Transverse colon (tissue), 4 donors: ENCODE measurements at regions not wholly inside any gene's neighbourhood (a gene's known extent, or its start where the extent isn't known, plus 50 kb on each side); places are given as distances from the start of the nearest gene placed in this dataset.

Source experiments
- DNase-seq: peaks from one replicate; pipeline ENCODE4 v3.0.0-alpha.2; 2019
- H3K27ac ChIP-seq, 4 donors: fragments of 200-600 bp; sonication (generic); 2 replicates each; pipeline ENCODE4 v1.5.1; 2016 to 2018; ENCODE audit warnings: inconsistent platforms in 4 of 4
- H3K27me3 ChIP-seq: fragments of 200-600 bp; sonication (generic); 2 replicates; pipeline ENCODE4 v1.5.1; 2017; ENCODE audit warnings: inconsistent platforms
- H3K36me3 ChIP-seq, 4 donors: fragments of 200-600 bp; sonication (generic); 2 replicates each; pipeline ENCODE4 v1.5.1; 2017 to 2019; ENCODE audit warnings: inconsistent platforms in 4 of 4
- H3K4me1 ChIP-seq, 4 donors: fragments of 200-600 bp; sonication (generic); 2 replicates each; pipeline ENCODE4 v1.5.1; 2017 to 2020; ENCODE audit warnings: inconsistent platforms in 4 of 4
- H3K4me3 ChIP-seq, 4 donors: fragments of 200-600 bp; sonication (generic); 1 replicate in 1 of 4; 2 replicates in 3 of 4; pipeline versions ENCODE4 v1.5.1 to v1.6.1; 2017 to 2019; ENCODE audit warnings: inconsistent platforms in 4 of 4
- H3K9me3 ChIP-seq, 2 donors: fragments of 200-600 bp; sonication (generic); 2 replicates each; pipeline ENCODE4 v1.5.1; 2017 to 2019; ENCODE audit warnings: inconsistent platforms in 2 of 2
- CTCF ChIP-seq, 5 experiments: fragments of 200-600 bp in 3 of 5; fragments of 450-650 bp in 2 of 5; sonication (generic) in 3 of 5; IDR thresholded peaks; 1 replicate in 2 of 5; 2 replicates in 3 of 5; pipeline ENCODE4 v1.5.1; 2016 to 2017; ENCODE audit warnings: antibody characterized with exemption in 5 of 5, inconsistent platforms in 3 of 5, mild to moderate bottlenecking in 2 of 5, moderate library complexity in 1 of 5
- EP300 ChIP-seq: sonication (generic); formaldehyde crosslinking; IDR thresholded peaks from one replicate; pipeline ENCODE4 v1.6.1; 2017; ENCODE audit warnings: antibody characterized with exemption, low read depth
- POLR2A ChIP-seq: fragments of 450-650 bp; IDR thresholded peaks from one replicate; pipeline ENCODE4 v1.6.1; 2016; ENCODE audit warnings: antibody characterized with exemption, mild to moderate bottlenecking, moderate library complexity
- POLR2AphosphoS5 ChIP-seq, 3 donors: sonication (generic); formaldehyde crosslinking; IDR thresholded peaks; one replicate each; pipeline ENCODE4 v1.6.1; 2016; ENCODE audit warnings: antibody characterized with exemption in 3 of 3
- WGBS, 2 donors: methylation state at CpG; one replicate each; pipeline ENCODE4 v1.1.5; 2018; ENCODE audit warnings: low coverage in 1 of 2; 5-methylcytosine and 5-hydroxymethylcytosine counted together
- in situ Hi-C, 4 donors: fragments of 200-750 bp; cut with MboI; loops; one replicate each; pipeline versions ENCODE4 v1.15.0 to v1.15.1; 2017; ENCODE audit warnings: low sequenced_read_pairs in 3 of 4, low pct_ligation_motif_present in 1 of 4, low pct_unique_long_range_greater_than_20kb in 1 of 4
- intact Hi-C: fragments of 100-400 bp; cut with DNase I; formaldehyde crosslinking; loops from one replicate; pipeline ENCODE4 v1.15.1; 2023; ENCODE audit warnings: low total_unique reads

- Histone ChIP-seq H3K4me1 (peaks cover 0 to 5% (median 0%) of the 10 kb centered on the region in 4 donors), H3K36me3 (no peaks in the 10 kb centered on the region), H3K27me3 (no peaks in the 10 kb centered on the region), H3K27ac (no peak overlapping the region), H3K4me3 (no peak overlapping the region), H3K9me3 (no peaks in the 10 kb centered on the region)
- in situ Hi-C loops (no loop called here), intact Hi-C loops (no loop called here)
- no peak for DNase-seq
- TF ChIP-seq EP300 (no peak), CTCF (IDR thresholded peaks at IDR 0.05) (no peak), POLR2A (no peak), POLR2AphosphoS5 (IDR thresholded peaks at IDR 0.05) (no peak)
- 80 to 90% methylated on average over 3 to 5 of the region's 5 CpGs for WGBS, 2 donors
Measured at GRCh38 chr2:136359121-136359965, 241.4 kb upstream of the CXCR4 start.

DNA sequence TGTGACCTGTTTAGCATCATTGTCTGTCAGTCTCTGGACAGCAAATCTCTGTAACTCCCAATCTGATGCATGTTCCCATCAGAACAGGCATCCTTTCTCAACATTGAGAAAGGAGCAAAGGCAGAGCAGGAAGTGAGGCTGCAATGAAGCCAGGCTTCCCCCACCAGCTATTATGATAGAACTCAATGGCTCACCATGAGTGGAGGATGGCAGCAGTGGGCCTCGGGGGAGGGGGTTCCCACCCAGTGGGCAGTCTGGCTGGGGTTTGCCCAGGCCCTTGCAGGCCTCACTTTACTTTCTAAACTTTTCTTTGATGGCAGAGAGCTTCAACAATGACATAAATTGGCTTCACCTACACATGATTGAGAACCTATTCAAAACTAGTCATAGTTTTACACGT is 240.6 kb upstream of the CXCR4 start:
- Histone ChIP-seq H3K4me1 (peaks cover 0 to 2% (median 0%) of the 10 kb centered on the region in 4 donors), H3K4me3 (no peak overlapping the region), H3K36me3 (no peaks in the 10 kb centered on the region), H3K27me3 (no peaks in the 10 kb centered on the region), H3K9me3 (no peaks in the 10 kb centered on the region), H3K27ac (no peak overlapping the region)
- in situ Hi-C loops (no loop called here), intact Hi-C loops (no loop called here)
- TF ChIP-seq CTCF (IDR thresholded peaks at IDR 0.05) (no peak), POLR2AphosphoS5 (IDR thresholded peaks at IDR 0.05) (no peak), POLR2A (no peak), EP300 (no peak)
- WGBS, 2 donors = 50 to 83% methylated on average over 1 to 2 of the region's 2 CpGs
- no peak for DNase-seq

- Histone ChIP-seq H3K27ac (no peak overlapping the region), H3K36me3 (no peaks in the 10 kb centered on the region), H3K4me3 (no peak overlapping the region), H3K9me3 (no peaks in the 10 kb centered on the region), H3K27me3 (no peaks in the 10 kb centered on the region), H3K4me1 (no peaks in the 10 kb centered on the region)
- no peak for DNase-seq
- in situ Hi-C loops = no loop called here
- intact Hi-C loops = no loop called here
- TF ChIP-seq CTCF (IDR thresholded peaks at IDR 0.05) (no peak), EP300 (no peak), POLR2AphosphoS5 (IDR thresholded peaks at IDR 0.05) (no peak)
- 55 to 75% methylated on average over 1 of the region's 1 CpG for WGBS, 2 donors
Measured at GRCh38 chr2:136357007-136357380, 239.0 kb upstream of the CXCR4 start.

DNA sequence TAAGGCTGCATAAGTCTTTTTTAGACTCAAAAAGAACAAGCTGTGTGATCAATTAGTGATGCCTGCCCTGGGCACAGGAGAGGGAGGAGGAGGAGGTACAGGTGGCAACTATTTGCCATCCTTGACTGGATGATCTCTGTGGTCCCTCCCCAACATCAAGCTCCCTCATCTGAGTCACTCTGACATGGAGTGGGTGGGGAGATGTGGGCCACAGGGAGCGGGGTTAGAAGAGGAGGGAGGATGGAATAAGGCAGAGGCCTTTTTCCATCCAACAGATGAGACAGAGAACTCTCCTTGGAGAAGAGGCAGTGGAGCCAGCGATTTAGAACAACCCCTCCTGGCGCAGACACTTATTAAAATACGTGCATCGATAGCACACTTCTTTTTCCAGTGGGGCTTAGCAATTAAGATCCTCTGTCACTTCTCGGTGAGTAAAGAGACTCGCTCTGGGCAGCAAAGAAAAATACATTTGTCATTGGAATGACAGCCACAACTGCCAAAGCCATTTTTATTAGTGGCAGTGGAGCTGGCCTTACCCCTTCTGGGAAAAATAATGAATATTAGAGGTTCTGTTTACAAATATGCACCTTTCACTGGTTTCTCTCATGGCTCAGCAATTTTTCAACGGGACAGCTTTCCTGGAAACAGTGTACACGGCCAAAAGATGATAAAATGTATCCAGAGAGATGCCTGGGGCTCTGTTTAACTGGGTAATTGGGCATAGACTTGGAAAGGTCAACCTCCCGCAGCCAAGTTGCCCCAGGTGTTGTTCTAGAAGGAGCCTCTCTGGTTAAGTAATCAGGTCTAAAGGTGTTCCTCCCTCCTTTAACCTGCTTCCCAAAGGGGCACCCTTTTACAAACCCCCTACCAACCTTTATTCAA is 238.4 kb upstream of the CXCR4 start:
- 76 to 78% methylated on average over 7 to 10 of the region's 10 CpGs for WGBS, 2 donors
- in situ Hi-C loops (no loop called here), intact Hi-C loops (no loop called here)
- H3K4me1 ChIP-seq = no peaks in the 10 kb centered on the region
- H3K9me3 ChIP-seq = no peaks in the 10 kb centered on the region
- no peaks in the 10 kb centered on the region for H3K27me3 ChIP-seq
- no peak overlapping the region for H3K4me3 ChIP-seq
- no peak for DNase-seq
- TF ChIP-seq POLR2A (no peak), EP300 (no peak), CTCF (IDR thresholded peaks at IDR 0.05) (no peak), POLR2AphosphoS5 (IDR thresholded peaks at IDR 0.05) (no peak)
- H3K27ac ChIP-seq = no peak overlapping the region
- no peaks in the 10 kb centered on the region for H3K36me3 ChIP-seq
